Mucosa of rectum (tissue), 2 donors: ENCODE measurements at regions not wholly inside any gene's neighbourhood (a gene's known extent, or its start where the extent isn't known, plus 50 kb on each side); places are given as distances from the start of the nearest gene placed in this dataset.
"Not testable (repeated sequence)": the region's sequence is repeated elsewhere in the genome, so short reads cannot be mapped to it uniquely, and the experiment has no call there.

Experiments used
- H3K27ac ChIP-seq, 2 donors: one replicate each; pipeline ENCODE4 v1.7.0; 2013; ENCODE audit warnings: inconsistent platforms in 2 of 2, low read depth in 2 of 2, low read length in 2 of 2
- H3K27me3 ChIP-seq, 2 donors: one replicate each; pipeline ENCODE4 v1.7.0; 2013; ENCODE audit warnings: low read length in 2 of 2; ENCODE audit not compliant: control insufficient read depth in 2 of 2, insufficient read depth in 2 of 2
- H3K36me3 ChIP-seq, 2 donors: one replicate each; pipeline ENCODE4 v1.7.0; 2013; ENCODE audit warnings: low read length in 2 of 2; ENCODE audit not compliant: control insufficient read depth in 2 of 2, insufficient read depth in 2 of 2
- H3K4me1 ChIP-seq, 2 donors: one replicate each; pipeline ENCODE4 v1.7.0; 2013; ENCODE audit warnings: low read length in 2 of 2, mild to moderate bottlenecking in 1 of 2; ENCODE audit not compliant: control insufficient read depth in 2 of 2, insufficient read depth in 2 of 2
- H3K4me3 ChIP-seq, 2 donors: one replicate each; pipeline ENCODE4 v1.7.0; 2013; ENCODE audit warnings: low read length in 2 of 2
- H3K9ac ChIP-seq, 2 donors: one replicate each; pipeline ENCODE4 v1.7.0; 2013; ENCODE audit warnings: low read length in 2 of 2, low read depth in 1 of 2, mild to moderate bottlenecking in 1 of 2
- H3K9me3 ChIP-seq, 2 donors: one replicate each; pipeline ENCODE4 v1.7.0; 2013; ENCODE audit warnings: low read length in 2 of 2; ENCODE audit not compliant: control insufficient read depth in 2 of 2
- donor health status: healthy.
- donor health status: Normal muscosa, but diverticular disease.

DNA sequence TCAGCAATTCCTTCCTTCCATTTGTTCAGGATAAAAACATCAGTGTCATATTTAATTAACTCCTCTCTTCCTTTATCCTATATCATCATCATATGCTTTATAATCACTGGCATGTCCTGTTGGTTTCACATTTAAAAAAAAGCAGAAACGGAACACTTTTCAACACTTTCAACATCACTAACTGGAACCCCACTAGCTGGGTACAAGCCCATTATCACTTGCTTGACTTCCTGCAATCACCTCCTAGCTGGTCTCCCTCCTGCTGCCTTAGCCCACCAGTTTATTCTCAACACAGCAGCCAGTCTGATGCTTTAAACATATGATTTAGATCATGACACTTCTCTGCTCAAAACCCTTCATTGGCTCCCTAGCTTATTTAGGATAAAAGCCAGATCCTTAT lies 116.4 kb upstream of the LSM6 start:
- Histone ChIP-seq H3K4me1 (no peaks in the 10 kb centered on the region), H3K4me3 (no peak overlapping the region), H3K27me3 (no peaks in the 10 kb centered on the region), H3K36me3 (no peaks in the 10 kb centered on the region), H3K27ac (no peak overlapping the region), H3K9ac (no peak overlapping the region), H3K9me3 (no peaks in the 10 kb centered on the region)

GRCh38 chr4:146058531-146058930 lies 117.0 kb upstream of the LSM6 start:
- Histone ChIP-seq H3K27me3 (no peaks in the 10 kb centered on the region), H3K27ac (no peak overlapping the region), H3K36me3 (no peaks in the 10 kb centered on the region), H3K9me3 (no peaks in the 10 kb centered on the region), H3K4me1 (no peaks in the 10 kb centered on the region), H3K4me3 (no peak overlapping the region), H3K9ac (no peak overlapping the region)

DNA sequence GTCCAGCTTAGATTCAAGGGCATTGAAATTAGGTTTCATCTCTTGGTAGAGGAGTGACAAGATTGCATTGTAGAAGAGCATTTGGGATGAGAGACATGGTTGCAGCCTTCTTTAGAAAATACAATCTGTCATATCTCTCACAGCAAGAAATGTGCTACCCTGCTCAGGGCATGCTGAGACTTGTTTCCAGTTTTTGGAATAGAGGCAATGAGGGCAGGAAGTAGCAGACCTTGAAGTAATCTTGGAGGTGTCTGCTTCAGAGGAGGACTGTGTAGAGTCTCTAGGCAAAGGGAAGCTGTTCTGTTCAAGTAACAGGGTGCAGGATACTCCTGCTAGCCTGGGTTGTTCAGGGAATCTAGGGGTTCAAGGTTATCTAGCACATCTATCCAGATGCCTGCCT lies 116.1 kb upstream of the ZNF827 start:
- Histone ChIP-seq H3K27me3 (no peaks in the 10 kb centered on the region), H3K36me3 (no peaks in the 10 kb centered on the region), H3K4me3 (no peak overlapping the region), H3K9me3 (no peaks in the 10 kb centered on the region), H3K4me1 (no peaks in the 10 kb centered on the region), H3K27ac (no peak overlapping the region), H3K9ac (no peak overlapping the region)

- H3K9ac ChIP-seq = no peak overlapping the region
- no peak overlapping the region for H3K27ac ChIP-seq
- H3K36me3 ChIP-seq = no peaks in the 10 kb centered on the region
- no peaks in the 10 kb centered on the region for H3K4me1 ChIP-seq
- no peak overlapping the region for H3K4me3 ChIP-seq
- no peaks in the 10 kb centered on the region for H3K9me3 ChIP-seq
- H3K27me3 ChIP-seq = no peaks in the 10 kb centered on the region
Measured at GRCh38 chr4:146053891-146054290, 115.3 kb upstream of the ZNF827 start.

DNA sequence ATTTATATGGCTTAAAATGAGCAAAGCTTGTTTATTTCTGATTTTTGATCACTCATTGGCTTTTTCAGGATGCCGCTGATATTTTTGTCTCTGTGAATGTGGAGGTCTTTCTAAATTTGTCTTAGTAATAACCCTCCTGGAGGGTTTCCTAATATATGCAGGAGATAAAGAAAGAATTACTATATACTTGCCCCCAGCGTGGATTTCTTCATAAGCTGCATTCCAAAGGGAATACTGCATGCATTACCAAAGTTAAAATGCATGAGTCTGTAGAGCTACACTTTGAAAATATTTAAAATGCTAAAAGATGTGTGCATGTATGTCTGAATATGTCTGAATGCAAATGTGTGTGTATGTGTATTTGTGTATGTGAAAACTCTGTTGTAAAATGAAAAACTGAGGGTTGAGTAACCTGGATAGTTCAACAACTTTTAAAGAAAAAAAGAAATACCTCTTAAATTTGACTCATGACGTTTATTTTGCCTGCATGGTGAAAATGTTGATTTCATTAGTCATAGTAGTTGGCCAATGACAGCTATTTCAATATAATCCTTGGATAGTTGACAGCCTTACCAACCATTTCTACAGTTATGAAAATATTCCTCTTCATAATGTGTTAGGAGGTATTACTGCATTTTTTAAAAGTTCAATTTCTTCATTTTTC lies 113.2 kb upstream of the ZNF827 start:
- Histone ChIP-seq H3K27ac (no peak overlapping the region), H3K27me3 (no peaks in the 10 kb centered on the region), H3K36me3 (no peaks in the 10 kb centered on the region), H3K4me3 (no peak overlapping the region), H3K4me1 (no peaks in the 10 kb centered on the region), H3K9me3 (no peaks in the 10 kb centered on the region), H3K9ac (no peak overlapping the region)

GRCh38 chr4:146051223-146051622 lies 112.6 kb upstream of the ZNF827 start:
- no peaks in the 10 kb centered on the region for H3K27me3 ChIP-seq
- H3K27ac ChIP-seq = no peak overlapping the region

DNA sequence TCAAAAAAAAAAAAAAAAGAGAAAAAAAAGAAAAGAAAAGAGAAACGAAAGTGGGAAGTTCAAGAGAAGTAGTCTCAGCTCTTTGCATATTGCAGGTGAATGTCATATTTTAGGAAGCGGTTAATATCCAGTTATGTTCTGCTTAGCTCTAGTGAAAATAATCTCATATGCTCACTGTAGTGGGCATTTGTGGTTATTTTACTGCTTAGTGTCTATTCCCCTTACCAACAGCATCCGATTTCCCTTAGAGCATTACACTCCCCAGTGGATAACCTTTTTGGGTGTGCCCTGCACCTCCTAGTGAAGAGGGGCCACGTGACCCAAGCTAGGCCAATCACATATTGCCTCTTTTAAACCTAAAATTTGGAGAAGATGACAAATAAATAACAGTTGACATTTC lies 111.2 kb upstream of the ZNF827 start:
- Histone ChIP-seq H3K27ac (no peak overlapping the region), H3K4me1 (no peaks in the 10 kb centered on the region), H3K27me3 (no peaks in the 10 kb centered on the region), H3K4me3 (no peak overlapping the region), H3K9me3 (no peaks in the 10 kb centered on the region), H3K9ac (no peak overlapping the region), H3K36me3 (no peaks in the 10 kb centered on the region)

More at GRCh38 chr4:146051223-146051622, 112.6 kb upstream of the ZNF827 start:
- H3K36me3 ChIP-seq = no peaks in the 10 kb centered on the region
- H3K4me1 ChIP-seq = no peaks in the 10 kb centered on the region
- no peak overlapping the region for H3K4me3 ChIP-seq
- no peak overlapping the region for H3K9ac ChIP-seq
- H3K9me3 ChIP-seq = no peaks in the 10 kb centered on the region

DNA sequence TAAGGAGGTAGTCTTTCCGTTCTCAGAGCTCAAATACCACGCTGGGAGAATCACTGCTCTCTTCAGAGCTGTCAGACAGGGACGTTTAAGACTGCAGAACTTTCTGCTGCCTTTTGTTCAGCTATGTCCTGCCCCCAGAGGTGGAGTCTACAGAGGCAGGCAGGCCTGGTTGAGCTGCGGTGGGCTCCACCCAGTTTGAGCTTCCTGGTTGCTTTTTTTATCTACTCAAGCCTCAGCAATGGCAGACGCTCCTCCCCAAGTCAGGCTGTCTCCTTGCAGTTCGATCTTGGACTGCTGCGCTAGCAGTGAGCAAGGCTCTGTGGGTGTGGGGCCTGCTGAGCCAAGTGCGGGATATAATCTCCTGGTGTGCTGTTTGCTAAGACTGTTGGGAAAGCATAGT lies 109.1 kb upstream of the ZNF827 start:
- not testable (repeated sequence) for H3K27me3 ChIP-seq, H3K27ac ChIP-seq, H3K36me3 ChIP-seq, H3K4me1 ChIP-seq, H3K9ac ChIP-seq, H3K4me3 ChIP-seq, H3K9me3 ChIP-seq

- Histone ChIP-seq H3K9ac (no peak overlapping the region), H3K27ac (no peak overlapping the region), H3K27me3 (no peaks in the 10 kb centered on the region), H3K4me1 (no peaks in the 10 kb centered on the region), H3K36me3 (no peaks in the 10 kb centered on the region), H3K4me3 (no peak overlapping the region), H3K9me3 (no peaks in the 10 kb centered on the region)
Measured at GRCh38 chr4:146041139-146042004, 102.7 kb upstream of the ZNF827 start.

DNA sequence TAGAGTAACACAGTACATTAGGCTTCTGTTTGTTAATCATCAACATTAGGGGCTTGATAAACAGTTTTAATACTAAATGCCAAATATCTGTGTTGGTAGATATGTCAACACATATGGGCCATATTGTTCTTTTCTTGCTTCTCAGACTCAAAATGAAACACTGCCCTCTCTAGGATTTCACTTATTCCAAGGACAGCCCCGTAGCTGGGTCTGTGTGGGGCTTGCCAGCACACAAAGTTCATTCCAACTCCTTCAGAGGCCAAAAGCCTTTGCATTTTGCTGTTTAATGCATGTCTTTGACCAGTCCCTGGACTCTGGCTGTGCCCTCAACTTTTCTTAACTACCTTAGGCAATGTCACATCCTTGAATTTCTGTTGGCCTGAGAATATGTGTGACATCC lies 102.0 kb upstream of the ZNF827 start:
- H3K9me3 ChIP-seq = no peaks in the 10 kb centered on the region
- H3K4me1 ChIP-seq = no peaks in the 10 kb centered on the region
- H3K27me3 ChIP-seq = no peaks in the 10 kb centered on the region
- no peak overlapping the region for H3K4me3 ChIP-seq
- H3K27ac ChIP-seq = no peak overlapping the region
- no peaks in the 10 kb centered on the region for H3K36me3 ChIP-seq
- no peak overlapping the region for H3K9ac ChIP-seq
